ENCODE measurements at regions not wholly inside any gene's neighbourhood (a gene's known extent, or its start where the extent isn't known, plus 50 kb on each side); places are given as distances from the start of the nearest gene placed in this dataset.

DNA sequence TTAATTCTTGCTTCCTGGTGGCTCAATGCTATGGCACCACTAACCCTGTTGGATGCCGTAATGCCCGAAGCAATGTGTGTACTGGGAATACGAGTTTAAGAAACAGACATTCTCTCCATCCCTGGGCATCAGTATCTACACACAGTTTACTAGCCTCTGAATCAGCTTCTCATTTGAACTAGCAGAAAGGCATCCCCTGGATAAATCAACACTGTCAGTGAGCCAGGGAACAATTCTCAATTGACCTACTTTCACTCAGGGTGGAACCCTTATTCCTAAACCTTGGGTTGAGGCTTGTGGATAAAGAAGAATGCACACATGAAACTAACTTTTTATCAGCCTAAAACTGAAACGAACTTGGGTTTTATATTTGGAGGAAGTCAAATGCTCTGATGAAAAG lies 331.0 kb downstream of the GADD45G start:
- H3K4me1 Mint-ChIP-seq (ENCODE audit: low read depth) = no peaks in the 10 kb centered on the region
- no peak overlapping the region for H3K27ac Mint-ChIP-seq
- no peaks in the 10 kb centered on the region for H3K36me3 Mint-ChIP-seq (ENCODE audit: low read depth)
- intact Hi-C loops (cut with DNase I, micrococcal nuclease) = no loop called here
- Histone ChIP-seq H3K4me1 (ENCODE audit: insufficient read depth, low read length) (no peaks in the 10 kb centered on the region), H3K27ac (ENCODE audit: low read depth in 1 of 2, low read length in 2 of 2) (no peak overlapping the region), H3K36me3 (ENCODE audit: insufficient read depth, low read length) (no peaks in the 10 kb centered on the region), H3K9me3 (ENCODE audit: control insufficient read depth in 1 of 2, insufficient read depth in 1 of 2, low read length in 2 of 2) (no peaks in the 10 kb centered on the region), H3K4me3 (ENCODE audit: low read length) (no peak overlapping the region), H3K27me3 (ENCODE audit: control insufficient read depth in 1 of 2, insufficient read depth in 2 of 2, low read length in 2 of 2) (no peaks in the 10 kb centered on the region)
- TF ChIP-seq, protein P1, sequence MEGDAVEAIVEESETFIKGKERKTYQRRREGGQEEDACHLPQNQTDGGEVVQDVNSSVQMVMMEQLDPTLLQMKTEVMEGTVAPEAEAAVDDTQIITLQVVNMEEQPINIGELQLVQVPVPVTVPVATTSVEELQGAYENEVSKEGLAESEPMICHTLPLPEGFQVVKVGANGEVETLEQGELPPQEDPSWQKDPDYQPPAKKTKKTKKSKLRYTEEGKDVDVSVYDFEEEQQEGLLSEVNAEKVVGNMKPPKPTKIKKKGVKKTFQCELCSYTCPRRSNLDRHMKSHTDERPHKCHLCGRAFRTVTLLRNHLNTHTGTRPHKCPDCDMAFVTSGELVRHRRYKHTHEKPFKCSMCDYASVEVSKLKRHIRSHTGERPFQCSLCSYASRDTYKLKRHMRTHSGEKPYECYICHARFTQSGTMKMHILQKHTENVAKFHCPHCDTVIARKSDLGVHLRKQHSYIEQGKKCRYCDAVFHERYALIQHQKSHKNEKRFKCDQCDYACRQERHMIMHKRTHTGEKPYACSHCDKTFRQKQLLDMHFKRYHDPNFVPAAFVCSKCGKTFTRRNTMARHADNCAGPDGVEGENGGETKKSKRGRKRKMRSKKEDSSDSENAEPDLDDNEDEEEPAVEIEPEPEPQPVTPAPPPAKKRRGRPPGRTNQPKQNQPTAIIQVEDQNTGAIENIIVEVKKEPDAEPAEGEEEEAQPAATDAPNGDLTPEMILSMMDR (IDR thresholded peaks at IDR 0.05) = no peak
- ChIA-PET CTCF (no interaction called here), POLR2A (interaction anchor here (1.4 kb wide), 1 partner anchor 333 kb away, joined by 4 read pairs; no protein-coding TSS in a partner anchor)
- H3K27me3 Mint-ChIP-seq = peaks cover 11% of the 10 kb centered on the region
- DNase-seq (no peak), ATAC-seq (ENCODE audit: poor library complexity) (no peak)
- no peaks in the 10 kb centered on the region for H3K9me3 Mint-ChIP-seq
- H3K4me3 Mint-ChIP-seq = no peak overlapping the region

DNA sequence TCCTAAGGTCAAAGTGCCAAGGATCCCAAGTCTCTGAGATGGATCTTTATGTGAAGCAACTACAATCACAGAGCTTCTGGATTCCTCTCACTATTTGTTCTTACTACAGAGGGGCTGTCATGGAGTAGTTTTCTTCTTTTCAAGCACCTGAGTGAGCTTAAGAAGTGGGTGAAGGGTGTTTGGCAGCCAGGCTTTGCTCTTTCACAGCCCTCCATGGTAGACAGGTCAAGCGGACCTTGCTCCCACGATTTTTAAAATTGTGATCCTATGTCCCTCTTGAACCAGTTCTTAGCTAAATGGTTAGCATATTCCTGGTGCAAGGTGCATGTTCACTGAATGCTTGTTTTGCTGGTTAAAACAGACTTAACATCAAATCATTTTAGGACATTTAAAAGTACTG lies 332.2 kb downstream of the GADD45G start:
- no peak overlapping the region for H3K4me3 Mint-ChIP-seq
- Histone ChIP-seq H3K27ac (ENCODE audit: low read depth in 1 of 2, low read length in 2 of 2) (no peak overlapping the region), H3K27me3 (ENCODE audit: control insufficient read depth in 1 of 2, insufficient read depth in 2 of 2, low read length in 2 of 2) (no peaks in the 10 kb centered on the region), H3K4me3 (ENCODE audit: low read length) (no peak overlapping the region), H3K4me1 (ENCODE audit: insufficient read depth, low read length) (no peaks in the 10 kb centered on the region), H3K9me3 (ENCODE audit: control insufficient read depth in 1 of 2, insufficient read depth in 1 of 2, low read length in 2 of 2) (no peaks in the 10 kb centered on the region), H3K36me3 (ENCODE audit: insufficient read depth, low read length) (no peaks in the 10 kb centered on the region)
- CTCF ChIA-PET = no interaction called here
- H3K36me3 Mint-ChIP-seq (ENCODE audit: low read depth) = no peaks in the 10 kb centered on the region
- no peak for ATAC-seq (ENCODE audit: poor library complexity)
- H3K27me3 Mint-ChIP-seq = peaks cover 17% of the 10 kb centered on the region
- H3K9me3 Mint-ChIP-seq = no peaks in the 10 kb centered on the region
- intact Hi-C loops (cut with DNase I, micrococcal nuclease) = no loop called here
- no peak for DNase-seq
- H3K4me1 Mint-ChIP-seq (ENCODE audit: low read depth) = no peaks in the 10 kb centered on the region
- TF ChIP-seq, protein P1 (IDR thresholded peaks at IDR 0.05) = no peak
- POLR2A ChIA-PET = interaction anchor here (1.4 kb wide), 1 partner anchor 334 kb away, joined by 4 read pairs; no protein-coding TSS in a partner anchor
- no peak overlapping the region for H3K27ac Mint-ChIP-seq

DNA sequence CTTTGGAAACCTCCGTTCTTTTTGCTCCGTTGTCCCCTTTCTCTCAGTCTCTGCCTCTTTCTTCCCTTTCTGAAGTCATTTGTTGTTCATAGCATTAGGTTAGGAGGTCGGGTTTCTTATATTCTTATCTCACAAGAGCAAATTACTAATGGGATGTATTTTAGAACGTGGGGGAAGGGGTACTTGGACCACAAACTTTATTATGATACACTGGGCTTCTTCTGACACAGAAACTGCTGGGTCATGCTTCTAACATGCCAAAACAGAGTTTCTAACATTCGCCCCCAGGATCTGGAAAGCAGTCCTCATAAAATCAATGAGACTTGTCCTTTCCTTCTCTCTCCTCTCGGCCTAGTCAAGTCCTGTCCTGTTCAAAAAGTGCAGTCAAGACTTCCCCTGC lies 334.4 kb downstream of the GADD45G start:
- intact Hi-C loops (cut with DNase I, micrococcal nuclease) = no loop called here
- H3K27ac Mint-ChIP-seq = no peak overlapping the region
- Histone ChIP-seq H3K36me3 (ENCODE audit: insufficient read depth, low read length) (no peaks in the 10 kb centered on the region), H3K27ac (ENCODE audit: low read depth in 1 of 2, low read length in 2 of 2) (no peak overlapping the region), H3K4me3 (ENCODE audit: low read length) (no peak overlapping the region), H3K9me3 (ENCODE audit: control insufficient read depth in 1 of 2, insufficient read depth in 1 of 2, low read length in 2 of 2) (no peaks in the 10 kb centered on the region), H3K27me3 (ENCODE audit: control insufficient read depth in 1 of 2, insufficient read depth in 2 of 2, low read length in 2 of 2) (no peaks in the 10 kb centered on the region), H3K4me1 (ENCODE audit: insufficient read depth, low read length) (no peaks in the 10 kb centered on the region)
- no peak for DNase-seq
- no peaks in the 10 kb centered on the region for H3K9me3 Mint-ChIP-seq
- TF ChIP-seq, protein P1 (IDR thresholded peaks at IDR 0.05) = no peak
- H3K27me3 Mint-ChIP-seq = peaks cover 17% of the 10 kb centered on the region
- no peak for ATAC-seq (ENCODE audit: poor library complexity)
- ChIA-PET POLR2A (no interaction called here), CTCF (no interaction called here)
- H3K36me3 Mint-ChIP-seq (ENCODE audit: low read depth) = no peaks in the 10 kb centered on the region
- no peak overlapping the region for H3K4me3 Mint-ChIP-seq
- H3K4me1 Mint-ChIP-seq (ENCODE audit: low read depth) = no peaks in the 10 kb centered on the region

Data from CD4-positive, alpha-beta T cell (primary cell).